ENCODE measurements at regions not wholly inside any gene's neighbourhood (a gene's known extent, or its start where the extent isn't known, plus 50 kb on each side); places are given as distances from the start of the nearest gene placed in this dataset.

- Histone ChIP-seq H3K36me3 (ENCODE audit: insufficient read depth, low read length, poor library complexity, severe bottlenecking) (no peaks in the 10 kb centered on the region), H3K27ac (ENCODE audit: low read depth, low read length, poor library complexity, severe bottlenecking) (no peak overlapping the region), H3K4me1 (ENCODE audit: insufficient read depth, low read length, poor library complexity, severe bottlenecking) (peaks cover under 1% of the 10 kb centered on the region), H3K27me3 (replicated peaks; ENCODE audit: insufficient read depth, low read depth, low read length, poor library complexity) (no peaks in the 10 kb centered on the region), H3K9me3 (ENCODE audit: low read depth, low read length, poor library complexity, severe bottlenecking) (no peaks in the 10 kb centered on the region), H3K4me3 (ENCODE audit: low read depth, low read length, poor library complexity, severe bottlenecking) (no peak overlapping the region)
- intact Hi-C loops (cut with micrococcal nuclease; ENCODE audit: unreplicated experiment), result no loop called here
- ChIA-PET POLR2A (ENCODE audit: low non-redundant PET) (no interaction called here), CTCF (no interaction called here)
- no peak for DNase-seq (ENCODE audit: low spot score)
- no TSS peak for BruUV-seq (replicated peaks)
- TF ChIP-seq CTCF (conservative IDR thresholded peaks at IDR 0.05; ENCODE audit: low read depth, low read length), result no peak
- no peak for TF ChIP-seq EZH2 (IDR thresholded peaks at IDR 0.05; ENCODE audit: borderline replicate concordance, low read depth, low read length, poor library complexity, severe bottlenecking)
Measured at GRCh38 chr22:27531782-27532530, 269.6 kb downstream of the MN1 start.

- no TSS peak for BruUV-seq (replicated peaks)
- H3K36me3 ChIP-seq (ENCODE audit: insufficient read depth, low read length, poor library complexity, severe bottlenecking), result no peaks in the 10 kb centered on the region
- POLR2A ChIA-PET (ENCODE audit: low non-redundant PET), result no interaction called here
- no peaks in the 10 kb centered on the region for H3K9me3 ChIP-seq (ENCODE audit: low read depth, low read length, poor library complexity, severe bottlenecking)
- intact Hi-C loops (cut with micrococcal nuclease; ENCODE audit: unreplicated experiment), result no loop called here
- peaks cover 8% of the 10 kb centered on the region for H3K4me1 ChIP-seq (ENCODE audit: insufficient read depth, low read length, poor library complexity, severe bottlenecking)
- H3K27ac ChIP-seq (ENCODE audit: low read depth, low read length, poor library complexity, severe bottlenecking), result no peak overlapping the region
- CTCF ChIA-PET, result no interaction called here
- DNase-seq (ENCODE audit: low spot score), result no peak
- H3K27me3 ChIP-seq (replicated peaks; ENCODE audit: insufficient read depth, low read depth, low read length, poor library complexity), result no peaks in the 10 kb centered on the region
- no peak overlapping the region for H3K4me3 ChIP-seq (ENCODE audit: low read depth, low read length, poor library complexity, severe bottlenecking)
- TF ChIP-seq CTCF (conservative IDR thresholded peaks at IDR 0.05; ENCODE audit: low read depth, low read length) (no peak), EZH2 (IDR thresholded peaks at IDR 0.05; ENCODE audit: borderline replicate concordance, low read depth, low read length, poor library complexity, severe bottlenecking) (no peak)
Measured at GRCh38 chr22:27533105-27533745, 268.3 kb downstream of the MN1 start.

- TF ChIP-seq CTCF (conservative IDR thresholded peaks at IDR 0.05; ENCODE audit: low read depth, low read length) (no peak), EZH2 (IDR thresholded peaks at IDR 0.05; ENCODE audit: borderline replicate concordance, low read depth, low read length, poor library complexity, severe bottlenecking) (no peak)
- peaks cover 8% of the 10 kb centered on the region for H3K4me1 ChIP-seq (ENCODE audit: insufficient read depth, low read length, poor library complexity, severe bottlenecking)
- intact Hi-C loops (cut with micrococcal nuclease; ENCODE audit: unreplicated experiment), result no loop called here
- POLR2A ChIA-PET (ENCODE audit: low non-redundant PET), result no interaction called here
- no peaks in the 10 kb centered on the region for H3K27me3 ChIP-seq (replicated peaks; ENCODE audit: insufficient read depth, low read depth, low read length, poor library complexity)
- H3K36me3 ChIP-seq (ENCODE audit: insufficient read depth, low read length, poor library complexity, severe bottlenecking), result no peaks in the 10 kb centered on the region
- no peak overlapping the region for H3K4me3 ChIP-seq (ENCODE audit: low read depth, low read length, poor library complexity, severe bottlenecking)
- no peaks in the 10 kb centered on the region for H3K9me3 ChIP-seq (ENCODE audit: low read depth, low read length, poor library complexity, severe bottlenecking)
- no peak for DNase-seq (ENCODE audit: low spot score)
- CTCF ChIA-PET, result no interaction called here
- no peak overlapping the region for H3K27ac ChIP-seq (ENCODE audit: low read depth, low read length, poor library complexity, severe bottlenecking)
- no TSS peak for BruUV-seq (replicated peaks)
Measured at GRCh38 chr22:27534720-27535125, 266.8 kb downstream of the MN1 start.

All from A673 (cell line).